SK-N-SH (cell line): ENCODE measurements at regions not wholly inside any gene's neighbourhood (a gene's known extent, or its start where the extent isn't known, plus 50 kb on each side); places are given as distances from the start of the nearest gene placed in this dataset.

Experiments
- CTCF ChIA-PET: fragments of 300-600, 350-600 bp; formaldehyde crosslinking; extraction: SDS; loops from one replicate; lab custom pipeline; 2021; lab: Yijun Ruan, JAX
- POLR2A ChIA-PET: fragments of 350-600 bp; sonication (Branson Sonifier 250); formaldehyde crosslinking; extraction: SDS; loops from one replicate; lab custom pipeline; 2020; ENCODE audit warnings: antibody characterized with exemption, inconsistent platforms; lab: Yijun Ruan, JAX
- DNase-seq: peaks from one replicate; pipeline ENCODE4 v3.0.0; 2012
- H2AFZ ChIP-seq: fragments of 200-600 bp; sonication (generic); 2 replicates; pipeline ENCODE4 v1.8.1; 2016; ENCODE audit warnings: antibody characterized with exemption, mild to moderate bottlenecking, low read depth
- H3F3A ChIP-seq: fragments of 200-600 bp; sonication (generic); replicated peaks from 2 replicates; pipeline ENCODE3; 2016; ENCODE audit warnings: antibody characterized with exemption, mild to moderate bottlenecking; ENCODE audit not compliant: insufficient read depth
- H3K27ac ChIP-seq, 2 experiments: fragments of 200-500 bp in 1 of 2; fragments of 200-600 bp in 1 of 2; sonication (Bioruptor generic) in 1 of 2; sonication (generic), shearing (Covaris generic) in 1 of 2; 2 replicates each; pipeline versions ENCODE4 v1.5.1 to v1.6.1; 2014 to 2016; ENCODE audit warnings: low read depth in 2 of 2, inconsistent platforms in 1 of 2, low read length in 1 of 2, mild to moderate bottlenecking in 1 of 2, mixed read lengths in 1 of 2
- H3K27me3 ChIP-seq: fragments of 200-600 bp; sonication (generic), shearing (Covaris generic); 2 replicates; pipeline ENCODE4 v1.6.1; 2016; ENCODE audit warnings: mixed run types; ENCODE audit not compliant: insufficient read depth
- H3K36me3 ChIP-seq, 2 experiments: fragments of 200-500 bp in 1 of 2; fragments of 200-600 bp in 1 of 2; sonication (Bioruptor generic) in 1 of 2; sonication (generic) in 1 of 2; replicated peaks in 1 of 2; 2 replicates each; pipeline versions ENCODE3 to v1.5.1; 2014 to 2016; ENCODE audit warnings: low read length in 1 of 2, mild to moderate bottlenecking in 1 of 2; ENCODE audit not compliant: insufficient read depth in 2 of 2, control insufficient read depth in 1 of 2
- H3K4me1 ChIP-seq, 2 experiments: fragments of 200-500 bp in 1 of 2; fragments of 200-600 bp in 1 of 2; sonication (Bioruptor generic) in 1 of 2; sonication (generic), shearing (Covaris generic) in 1 of 2; 2 replicates each; pipeline versions ENCODE4 v1.5.1 to v1.6.1; 2014 to 2016; ENCODE audit warnings: low read depth in 1 of 2, low read length in 1 of 2, mixed run types in 1 of 2; ENCODE audit not compliant: insufficient read depth in 2 of 2, control insufficient read depth in 1 of 2
- H3K4me2 ChIP-seq: fragments of 200-600 bp; sonication (generic), shearing (Covaris generic); 2 replicates; pipeline ENCODE4 v1.6.1; 2017; ENCODE audit warnings: mixed run types
- H3K4me3 ChIP-seq, 2 experiments: fragments of 200-500 bp in 1 of 2; fragments of 200-600 bp in 1 of 2; sonication (Bioruptor generic) in 1 of 2; sonication (generic), shearing (Covaris generic) in 1 of 2; 2 replicates each; pipeline versions ENCODE4 v1.5.1 to v1.8.1; 2014 to 2016; ENCODE audit warnings: low read depth in 2 of 2, inconsistent platforms in 1 of 2, low read length in 1 of 2, mild to moderate bottlenecking in 1 of 2, mixed read lengths in 1 of 2, moderate library complexity in 1 of 2
- H3K79me2 ChIP-seq: fragments of 200-600 bp; sonication (generic); 2 replicates; pipeline ENCODE4 v1.8.1; 2017; ENCODE audit warnings: mild to moderate bottlenecking; ENCODE audit not compliant: insufficient read depth
- H3K9ac ChIP-seq: fragments of 200-600 bp; sonication (generic); 2 replicates; pipeline ENCODE4 v1.6.1; 2017; ENCODE audit warnings: mixed run types
- H3K9me2 ChIP-seq: fragments of 200-600 bp; sonication (generic); 2 replicates; pipeline ENCODE4 v1.6.1; 2017; ENCODE audit warnings: mixed run types
- H3K9me3 ChIP-seq: fragments of 200-600 bp; sonication (generic); 2 replicates; pipeline ENCODE4 v1.6.1; 2017; ENCODE audit warnings: mixed run types, mild to moderate bottlenecking, moderate library complexity
- H4K20me1 ChIP-seq: fragments of 200-600 bp; sonication (generic); 2 replicates; pipeline ENCODE4 v1.6.1; 2017; ENCODE audit warnings: mild to moderate bottlenecking, mixed run types; ENCODE audit not compliant: insufficient read depth
- EP300 ChIP-seq, 2 experiments: IDR thresholded peaks; 2 replicates each; pipeline versions ENCODE4 v1.4.0 to v1.6.1; 2012; ENCODE audit warnings: borderline replicate concordance in 1 of 2, low read depth in 1 of 2, low read length in 1 of 2
- EZH2phosphoT487 ChIP-seq: fragments of 200-600 bp; sonication (generic); IDR thresholded peaks from 2 replicates; pipeline ENCODE4 v1.6.1; 2017; ENCODE audit warnings: low read depth, mixed run types, mild to moderate bottlenecking, antibody characterized with exemption, moderate library complexity, borderline replicate concordance
- FOSL2 ChIP-seq: IDR thresholded peaks from 2 replicates; pipeline ENCODE4 v1.4.0; 2012; ENCODE audit warnings: low read depth, mild to moderate bottlenecking, moderate library complexity, borderline replicate concordance
- JUND ChIP-seq: IDR thresholded peaks from 2 replicates; pipeline ENCODE4 v1.4.0; 2012
- MAX ChIP-seq: IDR thresholded peaks from 2 replicates; pipeline ENCODE4 v1.4.0; 2012; ENCODE audit warnings: low read depth
- MEF2A ChIP-seq: IDR thresholded peaks from 2 replicates; pipeline ENCODE4 v1.4.0; 2012; ENCODE audit warnings: low read depth, borderline replicate concordance
- POLR2AphosphoS5 ChIP-seq: IDR thresholded peaks from 2 replicates; pipeline ENCODE4 v1.6.1; 2012; ENCODE audit warnings: low read depth, low read length
- RAD21 ChIP-seq: IDR thresholded peaks from 2 replicates; pipeline ENCODE4 v1.6.1; 2012; ENCODE audit warnings: mild to moderate bottlenecking, low read length
- RXRA ChIP-seq: IDR thresholded peaks from 2 replicates; pipeline ENCODE4 v1.4.0; 2012; ENCODE audit warnings: low read depth, mild to moderate bottlenecking, borderline replicate concordance
- TAF1 ChIP-seq: IDR thresholded peaks from 2 replicates; pipeline ENCODE4 v1.6.1; 2012; ENCODE audit warnings: low read depth, mild to moderate bottlenecking, low read length, moderate library complexity, borderline replicate concordance
- WGBS: methylation state at CpG from one replicate; pipeline ENCODE4 v1.1.6; 2017; ENCODE audit warnings: low lambda C conversion rate; 5-methylcytosine and 5-hydroxymethylcytosine counted together
- TF ChIP-seq, protein P1 (sequence below): fragments of 200-600 bp; sonication (generic); IDR thresholded peaks from 2 replicates; pipeline ENCODE4 v1.6.1; 2017; ENCODE audit warnings: antibody characterized with exemption, mild to moderate bottlenecking, moderate library complexity
- TF ChIP-seq, protein P2 (sequence below): fragments of 150-350 bp; IDR thresholded peaks from 2 replicates; pipeline ENCODE4 v1.6.1; 2017; ENCODE audit warnings: antibody characterized with exemption, low read length, low read depth, borderline replicate concordance

GRCh38 chr9:93898026-93898425 lies 57.1 kb downstream of the BARX1 start:
- TF ChIP-seq POLR2AphosphoS5: no peak
- no peak for TF ChIP-seq MAX
- no peak for TF ChIP-seq MEF2A
- no peak for TF ChIP-seq RXRA
- TF ChIP-seq EP300 (IDR thresholded peaks at IDR 0.05; ENCODE audit: borderline replicate concordance in 1 of 2, low read depth in 1 of 2, low read length in 1 of 2): no peak
- TF ChIP-seq JUND: no peak
- TF ChIP-seq, protein P1, sequence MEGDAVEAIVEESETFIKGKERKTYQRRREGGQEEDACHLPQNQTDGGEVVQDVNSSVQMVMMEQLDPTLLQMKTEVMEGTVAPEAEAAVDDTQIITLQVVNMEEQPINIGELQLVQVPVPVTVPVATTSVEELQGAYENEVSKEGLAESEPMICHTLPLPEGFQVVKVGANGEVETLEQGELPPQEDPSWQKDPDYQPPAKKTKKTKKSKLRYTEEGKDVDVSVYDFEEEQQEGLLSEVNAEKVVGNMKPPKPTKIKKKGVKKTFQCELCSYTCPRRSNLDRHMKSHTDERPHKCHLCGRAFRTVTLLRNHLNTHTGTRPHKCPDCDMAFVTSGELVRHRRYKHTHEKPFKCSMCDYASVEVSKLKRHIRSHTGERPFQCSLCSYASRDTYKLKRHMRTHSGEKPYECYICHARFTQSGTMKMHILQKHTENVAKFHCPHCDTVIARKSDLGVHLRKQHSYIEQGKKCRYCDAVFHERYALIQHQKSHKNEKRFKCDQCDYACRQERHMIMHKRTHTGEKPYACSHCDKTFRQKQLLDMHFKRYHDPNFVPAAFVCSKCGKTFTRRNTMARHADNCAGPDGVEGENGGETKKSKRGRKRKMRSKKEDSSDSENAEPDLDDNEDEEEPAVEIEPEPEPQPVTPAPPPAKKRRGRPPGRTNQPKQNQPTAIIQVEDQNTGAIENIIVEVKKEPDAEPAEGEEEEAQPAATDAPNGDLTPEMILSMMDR: no peak
- no peak for TF ChIP-seq TAF1
- no peak for TF ChIP-seq RAD21
- TF ChIP-seq FOSL2: no peak
- TF ChIP-seq, protein P2, sequence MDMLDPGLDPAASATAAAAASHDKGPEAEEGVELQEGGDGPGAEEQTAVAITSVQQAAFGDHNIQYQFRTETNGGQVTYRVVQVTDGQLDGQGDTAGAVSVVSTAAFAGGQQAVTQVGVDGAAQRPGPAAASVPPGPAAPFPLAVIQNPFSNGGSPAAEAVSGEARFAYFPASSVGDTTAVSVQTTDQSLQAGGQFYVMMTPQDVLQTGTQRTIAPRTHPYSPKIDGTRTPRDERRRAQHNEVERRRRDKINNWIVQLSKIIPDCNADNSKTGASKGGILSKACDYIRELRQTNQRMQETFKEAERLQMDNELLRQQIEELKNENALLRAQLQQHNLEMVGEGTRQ: no peak
- ChIA-PET CTCF (no interaction called here), POLR2A (no interaction called here)
- Histone ChIP-seq H4K20me1 (no peaks in the 10 kb centered on the region), H3F3A (no peaks in the 10 kb centered on the region), H3K9me2 (no peaks in the 10 kb centered on the region), H3K9ac (no peak overlapping the region), H3K79me2 (no peaks in the 10 kb centered on the region), H2AFZ (no peak overlapping the region), H3K4me3 (no peak overlapping the region), H3K4me1 (peaks cover 0 to 11% of the 10 kb centered on the region in 2 experiments; a peak in 1 of 4 replicates), H3K27me3 (no peaks in the 10 kb centered on the region), H3K27ac (no peak overlapping the region), H3K4me2 (no peak overlapping the region), H3K36me3 (no peaks in the 10 kb centered on the region), H3K9me3 (no peaks in the 10 kb centered on the region)
- DNase-seq: peak; percentile 3
- WGBS: 18% methylated on average over 2 of the region's 2 CpGs

DNA sequence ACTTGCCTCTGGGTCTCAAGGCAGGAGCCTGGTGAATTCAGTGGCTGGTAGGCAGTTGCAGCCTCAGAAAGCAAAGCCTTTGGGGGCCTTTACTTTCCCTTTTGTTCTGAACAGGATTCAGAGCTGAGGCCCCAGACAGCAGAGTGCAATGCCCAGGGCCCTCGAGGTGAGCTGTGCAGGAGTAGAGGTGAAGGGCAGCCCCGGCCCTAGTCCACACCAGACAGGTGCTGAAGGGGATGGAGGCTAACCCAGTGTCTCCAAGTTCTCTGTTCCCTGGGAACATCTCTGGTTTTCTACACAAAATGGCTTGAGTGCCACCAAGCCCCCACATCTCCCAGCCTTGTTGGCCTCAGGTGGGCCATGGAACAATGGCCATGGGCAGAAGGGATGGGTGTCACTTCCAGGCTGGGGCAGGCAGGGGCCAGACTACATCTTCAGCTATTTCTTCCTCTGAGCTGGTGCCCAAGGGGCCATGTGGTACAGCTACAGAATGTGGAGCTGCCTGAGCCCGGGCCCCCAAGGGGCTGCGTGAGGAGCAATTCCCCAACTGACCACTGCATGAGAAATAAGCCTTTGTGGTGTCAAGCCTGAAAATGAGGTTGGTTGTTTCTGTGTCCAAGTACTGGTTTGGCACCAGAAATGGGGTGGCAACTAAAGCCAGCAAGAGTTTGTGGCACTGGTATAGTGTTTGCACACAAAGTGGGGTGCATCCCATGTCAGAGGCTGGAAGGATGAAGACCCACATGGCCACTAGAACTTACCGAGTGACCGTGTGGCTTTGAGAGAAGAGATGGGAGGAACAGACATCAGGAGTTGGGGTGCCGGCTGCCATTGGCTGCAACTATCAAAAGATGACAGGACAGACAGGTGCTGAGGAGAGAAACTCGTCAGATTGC lies 57.8 kb downstream of the BARX1 start:
- no peaks in the 10 kb centered on the region for H3K79me2 ChIP-seq
- CTCF ChIA-PET: no interaction called here
- H4K20me1 ChIP-seq: no peaks in the 10 kb centered on the region
- H3K9ac ChIP-seq: no peak overlapping the region
- H2AFZ ChIP-seq: no peak overlapping the region
- no peaks in the 10 kb centered on the region for H3K9me2 ChIP-seq
- 48% methylated on average over 7 of the region's 8 CpGs for WGBS
- TF ChIP-seq EZH2phosphoT487: no peak
- H3K9me3 ChIP-seq: no peaks in the 10 kb centered on the region
- POLR2A ChIA-PET: no interaction called here
- no peaks in the 10 kb centered on the region for H3K27me3 ChIP-seq
- peak; percentile 11 for DNase-seq
- no peak overlapping the region for H3K4me3 ChIP-seq
- no peak overlapping the region for H3K4me2 ChIP-seq
- H3K4me1 ChIP-seq: peaks cover 0 to 11% of the 10 kb centered on the region in 2 experiments; a peak in 1 of 4 replicates
- no peak overlapping the region for H3K27ac ChIP-seq
- no peaks in the 10 kb centered on the region for H3F3A ChIP-seq
- no peaks in the 10 kb centered on the region for H3K36me3 ChIP-seq
